DMS79 treated with DMSO at 0.1 percent for 48 hours (cell line): ENCODE measurements at regions not wholly inside any gene's neighbourhood (a gene's known extent, or its start where the extent isn't known, plus 50 kb on each side); places are given as distances from the start of the nearest gene placed in this dataset.
"Not testable (repeated sequence)": the region's sequence is repeated elsewhere in the genome, so short reads cannot be mapped to it uniquely, and the experiment has no call there.

Experiments
- DNase-seq: peaks from one replicate; lab custom pipeline; 2025; lab: John Stamatoyannopoulos, UW

- not testable (repeated sequence) for DNase-seq
Observed at GRCh38 chr2:138315619-138316018, 186.0 kb upstream of the SPOPL start.

- no peak for DNase-seq
Observed at GRCh38 chr2:138319616-138320015, 182.0 kb upstream of the SPOPL start.

- DNase-seq, result no peak
Observed at GRCh38 chr2:138321458-138321857, 180.1 kb upstream of the SPOPL start.

GRCh38 chr2:138323382-138324067 lies 178.0 kb upstream of the SPOPL start:
- DNase-seq, result no peak

- no peak for DNase-seq
Observed at GRCh38 chr2:138324068-138324771, 177.3 kb upstream of the SPOPL start.

GRCh38 chr2:138327967-138328366 lies 173.6 kb upstream of the SPOPL start:
- DNase-seq, result no peak

GRCh38 chr2:138329162-138329561 lies 172.4 kb upstream of the SPOPL start:
- no peak for DNase-seq

GRCh38 chr2:138329591-138329990 lies 172.0 kb upstream of the SPOPL start:
- no peak for DNase-seq

- no peak for DNase-seq
Observed at GRCh38 chr2:138333121-138333520, 168.4 kb upstream of the SPOPL start.

GRCh38 chr2:138333677-138334076 lies 167.9 kb upstream of the SPOPL start:
- no peak for DNase-seq

- DNase-seq, result no peak
Observed at GRCh38 chr2:138334323-138334722, 167.2 kb upstream of the SPOPL start.

GRCh38 chr2:138335036-138335435 lies 166.5 kb upstream of the SPOPL start:
- DNase-seq, result no peak

GRCh38 chr2:138336146-138336545 lies 165.4 kb upstream of the SPOPL start:
- no peak for DNase-seq

GRCh38 chr2:138355244-138355643 lies 146.3 kb upstream of the SPOPL start:
- no peak for DNase-seq

- DNase-seq, result no peak
Observed at GRCh38 chr2:138356178-138356577, 145.4 kb upstream of the SPOPL start.

- DNase-seq, result no peak
Observed at GRCh38 chr2:138359532-138359931, 142.0 kb upstream of the SPOPL start.

GRCh38 chr2:138364554-138365162 lies 136.9 kb upstream of the SPOPL start:
- no peak for DNase-seq

- no peak for DNase-seq
Observed at GRCh38 chr2:138365581-138365980, 136.0 kb upstream of the SPOPL start.

- DNase-seq, result no peak
Observed at GRCh38 chr2:138369856-138370255, 131.7 kb upstream of the SPOPL start.

- DNase-seq, result peak; percentile 53
Observed at GRCh38 chr2:138373993-138374408, 127.6 kb upstream of the SPOPL start.

- DNase-seq, result no peak
Observed at GRCh38 chr2:138381373-138381772, 120.2 kb upstream of the SPOPL start.

GRCh38 chr2:138382672-138383071 lies 118.9 kb upstream of the SPOPL start:
- no peak for DNase-seq

- not testable (repeated sequence) for DNase-seq
Observed at GRCh38 chr2:138386191-138386590, 115.4 kb upstream of the SPOPL start.
